Fibroblast of villous mesenchyme (primary cell): ENCODE measurements at regions not wholly inside any gene's neighbourhood (a gene's known extent, or its start where the extent isn't known, plus 50 kb on each side); places are given as distances from the start of the nearest gene placed in this dataset.

Experiments
- DNase-seq: peaks from one replicate; pipeline ENCODE4 v3.0.0-alpha.2; 2010; ENCODE audit warnings: low read depth
- H3K4me3 ChIP-seq: 2 replicates; pipeline ENCODE4 v1.5.1; 2011; ENCODE audit warnings: low read depth, mild to moderate bottlenecking, low read length
- TF ChIP-seq, protein P1 (sequence below): IDR thresholded peaks from 2 replicates; pipeline ENCODE4 v1.5.1; 2012; ENCODE audit warnings: low read depth, mild to moderate bottlenecking, low read length; ENCODE audit not compliant: insufficient read depth

DNA sequence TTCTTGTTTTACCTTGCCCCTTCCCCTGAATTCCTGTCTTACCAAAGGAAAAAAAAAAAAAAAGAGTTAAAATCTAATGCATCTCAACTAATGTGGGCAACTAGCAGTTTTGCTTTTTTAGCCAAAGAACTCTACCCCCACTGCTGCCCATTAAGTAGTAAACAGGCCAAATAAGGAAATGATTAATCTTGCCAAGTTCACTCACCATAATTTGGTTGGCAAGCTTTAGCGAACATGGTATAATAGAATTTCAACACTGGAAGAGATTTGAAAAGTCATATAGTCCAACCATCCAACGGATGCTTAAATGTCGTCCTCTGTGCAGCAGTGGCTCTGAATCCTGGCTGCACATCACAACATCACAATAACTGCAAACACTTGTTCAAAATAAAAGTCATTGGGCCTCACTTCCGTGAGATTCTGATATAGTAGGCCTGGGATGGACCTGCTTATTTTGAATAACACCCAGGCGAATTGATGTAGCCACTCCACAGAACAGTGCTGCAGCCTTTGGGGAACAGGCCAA is 142.0 kb upstream of the UBE2E1 start:
- no peak for DNase-seq
- TF ChIP-seq, protein P1, sequence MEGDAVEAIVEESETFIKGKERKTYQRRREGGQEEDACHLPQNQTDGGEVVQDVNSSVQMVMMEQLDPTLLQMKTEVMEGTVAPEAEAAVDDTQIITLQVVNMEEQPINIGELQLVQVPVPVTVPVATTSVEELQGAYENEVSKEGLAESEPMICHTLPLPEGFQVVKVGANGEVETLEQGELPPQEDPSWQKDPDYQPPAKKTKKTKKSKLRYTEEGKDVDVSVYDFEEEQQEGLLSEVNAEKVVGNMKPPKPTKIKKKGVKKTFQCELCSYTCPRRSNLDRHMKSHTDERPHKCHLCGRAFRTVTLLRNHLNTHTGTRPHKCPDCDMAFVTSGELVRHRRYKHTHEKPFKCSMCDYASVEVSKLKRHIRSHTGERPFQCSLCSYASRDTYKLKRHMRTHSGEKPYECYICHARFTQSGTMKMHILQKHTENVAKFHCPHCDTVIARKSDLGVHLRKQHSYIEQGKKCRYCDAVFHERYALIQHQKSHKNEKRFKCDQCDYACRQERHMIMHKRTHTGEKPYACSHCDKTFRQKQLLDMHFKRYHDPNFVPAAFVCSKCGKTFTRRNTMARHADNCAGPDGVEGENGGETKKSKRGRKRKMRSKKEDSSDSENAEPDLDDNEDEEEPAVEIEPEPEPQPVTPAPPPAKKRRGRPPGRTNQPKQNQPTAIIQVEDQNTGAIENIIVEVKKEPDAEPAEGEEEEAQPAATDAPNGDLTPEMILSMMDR, result no peak
- H3K4me3 ChIP-seq, result no peak overlapping the region

DNA sequence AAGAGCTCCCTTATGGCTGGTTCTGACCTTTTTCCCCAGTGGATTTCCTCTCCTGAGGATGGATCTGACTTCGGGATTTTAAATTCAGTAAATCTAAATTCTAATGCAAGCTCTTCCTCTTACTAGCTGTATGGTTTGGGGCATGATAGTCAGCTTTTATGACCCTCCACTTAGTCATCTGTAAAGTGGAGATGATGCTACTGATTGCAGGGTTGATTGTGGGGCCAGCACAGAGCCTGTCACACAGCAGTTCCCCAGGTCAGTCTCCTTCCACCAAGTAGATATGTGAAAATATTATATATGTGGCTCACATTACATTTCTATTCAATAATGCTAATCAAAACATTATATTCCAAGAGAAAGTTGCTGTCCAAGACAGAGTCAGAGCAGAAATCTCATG is 141.3 kb upstream of the UBE2E1 start:
- TF ChIP-seq, protein P1, result no peak
- H3K4me3 ChIP-seq, result no peak overlapping the region
- DNase-seq, result peak; percentile 68

DNA sequence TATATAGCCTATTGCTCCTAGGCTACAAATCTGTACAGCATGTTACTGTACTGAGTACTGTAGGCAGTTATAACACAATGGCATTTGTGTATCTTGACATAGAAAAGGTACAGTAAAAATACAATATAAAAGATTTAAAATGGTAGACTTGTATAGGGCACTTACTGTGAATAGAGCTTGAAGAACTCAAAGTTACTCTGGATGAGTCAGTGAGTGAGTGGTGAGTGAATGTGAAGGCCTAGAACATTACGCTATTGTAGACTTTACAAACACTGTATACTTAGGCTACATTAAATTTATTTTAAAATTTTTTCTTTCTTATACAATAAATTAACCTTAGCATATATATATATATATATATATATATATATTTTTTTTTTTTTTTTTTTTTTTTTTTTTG is 140.0 kb upstream of the UBE2E1 start:
- H3K4me3 ChIP-seq, result no peak overlapping the region
- TF ChIP-seq, protein P1, result no peak
- no peak for DNase-seq

DNA sequence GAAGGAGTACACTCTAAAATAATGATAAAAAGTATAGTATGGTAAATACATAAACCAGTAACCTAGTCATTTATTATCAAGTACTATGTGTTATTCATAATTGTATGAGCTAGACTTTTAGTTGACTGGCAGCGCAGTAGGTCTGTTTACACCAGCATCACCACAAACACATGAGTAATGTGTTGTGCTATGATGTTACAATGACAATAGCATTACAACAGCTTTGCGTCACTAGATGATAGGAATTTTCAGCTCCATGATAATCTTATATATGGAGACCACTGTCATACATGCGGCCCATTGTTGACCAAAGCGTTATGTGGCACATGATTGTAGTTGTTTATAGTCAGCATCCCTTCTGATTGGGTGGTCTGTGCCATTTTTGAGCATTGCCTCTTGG is 138.9 kb upstream of the UBE2E1 start:
- TF ChIP-seq, protein P1, result no peak
- no peak for DNase-seq
- H3K4me3 ChIP-seq, result no peak overlapping the region

DNA sequence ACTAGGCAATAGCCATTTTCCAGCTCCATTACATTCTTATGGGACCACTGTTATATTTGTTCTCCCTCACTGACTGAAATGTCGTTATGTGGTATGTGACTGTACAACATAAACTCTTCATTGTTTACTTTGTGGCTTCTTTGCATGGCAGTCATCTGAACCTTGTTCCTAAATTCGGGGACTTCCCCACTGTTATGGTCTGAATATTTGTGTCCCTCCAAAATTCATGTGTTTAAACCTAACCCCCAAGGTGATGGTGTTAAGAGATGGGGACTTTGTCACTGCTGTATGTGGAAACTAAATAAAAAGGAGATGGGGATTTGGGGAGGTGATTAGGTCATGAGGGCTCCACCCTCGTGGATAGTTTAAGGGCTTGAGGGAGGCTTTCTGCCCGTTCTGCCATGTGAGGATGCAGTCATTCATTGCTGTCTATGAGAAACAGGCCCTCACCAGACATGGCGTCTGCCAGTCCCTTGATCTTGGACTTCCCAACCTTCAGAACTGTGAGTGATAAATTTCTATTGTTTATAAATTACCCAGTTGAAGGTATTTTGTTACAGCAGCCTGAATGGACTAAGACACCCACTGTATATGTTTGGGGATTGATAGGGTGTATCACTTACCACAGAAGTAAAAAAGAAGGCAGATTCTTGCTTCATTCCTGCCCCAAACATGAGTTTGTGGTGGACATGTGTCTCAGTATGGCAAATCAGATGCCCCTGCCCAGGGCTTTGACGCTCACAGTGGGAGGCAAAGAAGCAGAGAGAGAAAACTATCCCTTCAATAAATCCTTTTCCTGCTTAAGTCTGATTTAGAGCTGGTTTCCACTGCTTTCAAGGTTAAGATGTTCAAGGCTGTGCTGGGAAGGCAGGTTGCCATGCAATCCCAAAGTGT is 138.0 kb upstream of the UBE2E1 start:
- DNase-seq, result no peak
- TF ChIP-seq, protein P1, result no peak
- H3K4me3 ChIP-seq, result no peak overlapping the region

DNA sequence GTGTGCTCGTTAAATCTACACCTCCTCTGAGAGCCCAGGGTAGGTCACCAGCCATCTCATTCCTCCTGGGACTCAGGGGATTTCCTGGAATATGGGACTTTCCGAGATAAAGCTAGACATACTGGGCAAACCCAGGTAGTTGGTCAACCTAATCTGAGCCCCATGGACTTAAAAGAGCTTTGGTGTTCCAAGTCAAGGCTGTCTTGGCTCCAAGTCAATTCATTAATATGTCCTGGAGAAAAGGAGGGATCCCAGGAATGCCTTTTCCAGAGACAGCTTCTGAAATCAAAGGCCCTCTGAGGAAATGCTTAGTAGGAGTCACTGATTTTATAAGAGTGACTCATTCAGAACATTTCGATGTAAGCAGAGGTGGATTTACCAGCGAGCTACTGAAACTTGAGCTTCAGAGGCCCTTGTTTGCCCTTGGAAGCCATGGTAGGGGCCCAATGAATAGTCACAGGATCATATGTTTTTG is 137.3 kb upstream of the UBE2E1 start:
- TF ChIP-seq, protein P1, result no peak
- DNase-seq, result peak; percentile 93
- H3K4me3 ChIP-seq, result no peak overlapping the region
